ENCODE measurements at regions not wholly inside any gene's neighbourhood (a gene's known extent, or its start where the extent isn't known, plus 50 kb on each side); places are given as distances from the start of the nearest gene placed in this dataset.

- no peak for TF ChIP-seq RHOXF2B (CRISPR knock-in tag; conservative IDR thresholded peaks at IDR 0.05)
These were observed 189.0 kb upstream of the RGMA start (continued) for GRCh38 chr15:93278006-93278405.

GRCh38 chr15:93274257-93274656 lies 185.2 kb upstream of the RGMA start:
- Histone ChIP-seq H3K9me3 (replicated peaks; ENCODE audit: control insufficient read depth, insufficient read depth, low read depth, low read length) (no peaks in the 10 kb centered on the region), H3K79me2 (ENCODE audit: control insufficient read depth, insufficient read depth, low read length) (no peaks in the 10 kb centered on the region), H3K4me2 (ENCODE audit: insufficient read depth, low read length) (no peak overlapping the region), H3K27ac (ENCODE audit: extremely low read depth, low read depth, low read length) (no peak overlapping the region), H3K4me1 (replicated peaks in 1 of 2; ENCODE audit: control insufficient read depth in 2 of 2, insufficient read depth in 2 of 2, low read length in 2 of 2) (no peaks in the 10 kb centered on the region), H3K9ac (ENCODE audit: insufficient read depth in 1 of 2, low read depth in 2 of 2, low read length in 2 of 2) (no peak overlapping the region), H3K27me3 (ENCODE audit: control insufficient read depth in 2 of 2, insufficient read depth in 2 of 2, low read length in 2 of 2) (peaks cover 5 to 21% of the 10 kb centered on the region in 2 experiments), H3K9me1 (ENCODE audit: control insufficient read depth, insufficient read depth, low read length) (no peaks in the 10 kb centered on the region), H3K36me3 (ENCODE audit: control insufficient read depth, insufficient read depth, low read length) (no peaks in the 10 kb centered on the region), H4K20me1 (replicated peaks; ENCODE audit: control insufficient read depth, insufficient read depth, low read length) (no peaks in the 10 kb centered on the region), H3K4me3 (no peak overlapping the region), H2AFZ (ENCODE audit: low read depth, low read length) (no peak overlapping the region)
- BruUV-seq (replicated peaks) = no TSS peak
- CTCF ChIA-PET (ENCODE audit: low intra/inter-chr PET ratio) = no interaction called here
- in situ Hi-C loops (cut with MboI) = no loop called here
- POLR2A ChIA-PET = no interaction called here
- WGBS (ENCODE audit: insufficient coverage, low coverage, missing lambda C conversion rate) = 0% methylated on average over 6 of the region's 6 CpGs
- no peak for DNase-seq (ENCODE audit: extremely low read depth in 1 of 4, low spot score in 3 of 4)
- no peak for ATAC-seq
- no peak for FAIRE-seq
- intact Hi-C loops (cut with micrococcal nuclease) = no loop called here
- TF ChIP-seq GTF2F1 (IDR thresholded peaks at IDR 0.05; ENCODE audit: low read depth, low read length) (no peak), THAP12 (CRISPR knock-in tag; IDR thresholded peaks at IDR 0.05) (no peak), ZNF133 (CRISPR knock-in tag; IDR thresholded peaks at IDR 0.05) (no peak), ZNF586 (CRISPR knock-in tag; conservative IDR thresholded peaks at IDR 0.05) (no peak), DEAF1 (CRISPR knock-in tag; IDR thresholded peaks at IDR 0.05) (no peak), ATF3 (IDR thresholded peaks at IDR 0.05) (no peak), ATF3 (CRISPR knock-in tag; conservative IDR thresholded peaks at IDR 0.05) (no peak), RBBP5 (IDR thresholded peaks at IDR 0.05; ENCODE audit: borderline replicate concordance, insufficient read depth, low read length, poor library complexity, severe bottlenecking) (no peak), E4F1 (CRISPR knock-in tag; IDR thresholded peaks at IDR 0.05; ENCODE audit: borderline replicate concordance) (no peak), MXD1 (CRISPR knock-in tag; IDR thresholded peaks at IDR 0.05; ENCODE audit: borderline replicate concordance, poor library complexity, severe bottlenecking) (no peak), BCOR (IDR thresholded peaks at IDR 0.05) (no peak), E2F5 (CRISPR knock-in tag; IDR thresholded peaks at IDR 0.05) (no peak)

All from K562 (cell line).